Type B pancreatic cell (in vitro differentiated cells): ENCODE measurements at regions not wholly inside any gene's neighbourhood (a gene's known extent, or its start where the extent isn't known, plus 50 kb on each side); places are given as distances from the start of the nearest gene placed in this dataset.
A peak's percentile ranks its signal among the peaks of the same experiment; 100 is the strongest.
"Not testable (repeated sequence)": the region's sequence is repeated elsewhere in the genome, so short reads cannot be mapped to it uniquely, and the experiment has no call there.

Source experiments
- DNase-seq: peaks from one replicate; pipeline ENCODE4 v3.0.0; 2021; ENCODE audit warnings: mixed read lengths; ENCODE audit not compliant: unreplicated experiment; ENCODE audit errors: extremely low spot score
- H3K27ac Mint-ChIP-seq: 2 replicates; pipeline ENCODE4 v1.8.0; 2021; ENCODE audit warnings: mild to moderate bottlenecking, mixed read lengths
- H3K27me3 Mint-ChIP-seq: 2 replicates; pipeline ENCODE4 v1.8.0; 2021; ENCODE audit warnings: mixed read lengths
- H3K36me3 Mint-ChIP-seq: 2 replicates; pipeline ENCODE4 v1.8.0; 2021; ENCODE audit warnings: mixed read lengths
- H3K4me1 Mint-ChIP-seq: one replicate; pipeline ENCODE4 v1.8.0; 2021; ENCODE audit warnings: mixed read lengths; ENCODE audit not compliant: unreplicated experiment
- H3K4me3 Mint-ChIP-seq: 2 replicates; pipeline ENCODE4 v1.8.0; 2021; ENCODE audit warnings: mild to moderate bottlenecking, mixed read lengths
- H3K9me3 Mint-ChIP-seq: 2 replicates; pipeline ENCODE4 v1.8.0; 2021; ENCODE audit warnings: mixed read lengths

GRCh38 chr20:30533653-30534052 lies 723.8 kb upstream of the DEFB115 start:
- H3K4me1 Mint-ChIP-seq, H3K4me3 Mint-ChIP-seq, H3K36me3 Mint-ChIP-seq: not testable (repeated sequence)

GRCh38 chr20:30537459-30537858 lies 720.0 kb upstream of the DEFB115 start:
- H3K9me3 Mint-ChIP-seq, H3K4me3 Mint-ChIP-seq: not testable (repeated sequence)

More at GRCh38 chr20:30533653-30534052, 723.8 kb upstream of the DEFB115 start:
- DNase-seq, H3K27me3 Mint-ChIP-seq, H3K27ac Mint-ChIP-seq, H3K9me3 Mint-ChIP-seq: not testable (repeated sequence)

GRCh38 chr20:30540330-30541069 lies 717.0 kb upstream of the DEFB115 start:
- not testable (repeated sequence) for H3K36me3 Mint-ChIP-seq, DNase-seq, H3K27me3 Mint-ChIP-seq, H3K27ac Mint-ChIP-seq, H3K4me3 Mint-ChIP-seq, H3K4me1 Mint-ChIP-seq, H3K9me3 Mint-ChIP-seq

More at GRCh38 chr20:30537459-30537858, 720.0 kb upstream of the DEFB115 start:
- H3K27me3 Mint-ChIP-seq, H3K36me3 Mint-ChIP-seq, H3K27ac Mint-ChIP-seq, H3K4me1 Mint-ChIP-seq, DNase-seq: not testable (repeated sequence)

GRCh38 chr20:30551236-30551635 lies 706.2 kb upstream of the DEFB115 start:
- H3K9me3 Mint-ChIP-seq, H3K4me3 Mint-ChIP-seq, DNase-seq, H3K27ac Mint-ChIP-seq, H3K36me3 Mint-ChIP-seq, H3K27me3 Mint-ChIP-seq, H3K4me1 Mint-ChIP-seq: not testable (repeated sequence)

- not testable (repeated sequence) for H3K4me1 Mint-ChIP-seq, H3K9me3 Mint-ChIP-seq, H3K36me3 Mint-ChIP-seq, H3K27me3 Mint-ChIP-seq, H3K4me3 Mint-ChIP-seq, DNase-seq, H3K27ac Mint-ChIP-seq
Measured at GRCh38 chr20:30556797-30557196, 700.7 kb upstream of the DEFB115 start.

GRCh38 chr20:30565086-30565485 lies 692.4 kb upstream of the DEFB115 start:
- not testable (repeated sequence) for DNase-seq, H3K4me3 Mint-ChIP-seq, H3K9me3 Mint-ChIP-seq, H3K27me3 Mint-ChIP-seq, H3K36me3 Mint-ChIP-seq, H3K27ac Mint-ChIP-seq, H3K4me1 Mint-ChIP-seq

GRCh38 chr20:30569867-30570266 lies 687.6 kb upstream of the DEFB115 start:
- H3K4me3 Mint-ChIP-seq, H3K27ac Mint-ChIP-seq, DNase-seq, H3K4me1 Mint-ChIP-seq, H3K36me3 Mint-ChIP-seq, H3K9me3 Mint-ChIP-seq, H3K27me3 Mint-ChIP-seq: not testable (repeated sequence)

- not testable (repeated sequence) for H3K27me3 Mint-ChIP-seq, H3K27ac Mint-ChIP-seq, DNase-seq, H3K9me3 Mint-ChIP-seq, H3K4me1 Mint-ChIP-seq, H3K36me3 Mint-ChIP-seq, H3K4me3 Mint-ChIP-seq
Measured at GRCh38 chr20:30570622-30571021, 686.8 kb upstream of the DEFB115 start.

- not testable (repeated sequence) for DNase-seq, H3K27me3 Mint-ChIP-seq, H3K4me1 Mint-ChIP-seq, H3K9me3 Mint-ChIP-seq, H3K36me3 Mint-ChIP-seq, H3K4me3 Mint-ChIP-seq, H3K27ac Mint-ChIP-seq
Measured at GRCh38 chr20:30574337-30574736, 683.1 kb upstream of the DEFB115 start.

GRCh38 chr20:30579069-30579468 lies 678.4 kb upstream of the DEFB115 start:
- not testable (repeated sequence) for H3K4me1 Mint-ChIP-seq, H3K27ac Mint-ChIP-seq, H3K9me3 Mint-ChIP-seq, DNase-seq, H3K36me3 Mint-ChIP-seq, H3K27me3 Mint-ChIP-seq
- peak overlapping the region; percentile 79 for H3K4me3 Mint-ChIP-seq

- not testable (repeated sequence) for DNase-seq, H3K27me3 Mint-ChIP-seq, H3K27ac Mint-ChIP-seq, H3K4me1 Mint-ChIP-seq, H3K9me3 Mint-ChIP-seq, H3K36me3 Mint-ChIP-seq
- peak overlapping the region; percentile 79 for H3K4me3 Mint-ChIP-seq
Measured at GRCh38 chr20:30579824-30580438, 677.5 kb upstream of the DEFB115 start.

- H3K27me3 Mint-ChIP-seq, H3K4me3 Mint-ChIP-seq, H3K9me3 Mint-ChIP-seq, H3K4me1 Mint-ChIP-seq, H3K27ac Mint-ChIP-seq, DNase-seq, H3K36me3 Mint-ChIP-seq: not testable (repeated sequence)
Measured at GRCh38 chr20:30581839-30582238, 675.6 kb upstream of the DEFB115 start.

GRCh38 chr20:30584403-30584802 lies 673.1 kb upstream of the DEFB115 start:
- not testable (repeated sequence) for H3K4me3 Mint-ChIP-seq, H3K4me1 Mint-ChIP-seq, DNase-seq, H3K27ac Mint-ChIP-seq, H3K9me3 Mint-ChIP-seq, H3K27me3 Mint-ChIP-seq, H3K36me3 Mint-ChIP-seq

GRCh38 chr20:30585244-30585796 lies 672.1 kb upstream of the DEFB115 start:
- H3K9me3 Mint-ChIP-seq, H3K4me3 Mint-ChIP-seq, H3K4me1 Mint-ChIP-seq, H3K27ac Mint-ChIP-seq, DNase-seq, H3K27me3 Mint-ChIP-seq, H3K36me3 Mint-ChIP-seq: not testable (repeated sequence)
